GM21619 (cell line): ENCODE measurements at regions not wholly inside any gene's neighbourhood (a gene's known extent, or its start where the extent isn't known, plus 50 kb on each side); places are given as distances from the start of the nearest gene placed in this dataset.
"Not testable (repeated sequence)": the region's sequence is repeated elsewhere in the genome, so short reads cannot be mapped to it uniquely, and the experiment has no call there.

Experiments used
- ATAC-seq: cut with Tn5 transposase; IDR thresholded peaks from one replicate; pipeline ENCODE4 v1.9.1; 2021; ENCODE audit not compliant: unreplicated experiment

GRCh38 chr12:89289720-89290119 is 62.6 kb downstream of the DUSP6 start:
- no peak for ATAC-seq

GRCh38 chr12:89288959-89289358 is 63.3 kb downstream of the DUSP6 start:
- no peak for ATAC-seq

- no peak for ATAC-seq
Observed at GRCh38 chr12:89286501-89286900, 65.8 kb downstream of the DUSP6 start.

GRCh38 chr12:89281539-89281867 is 70.8 kb downstream of the DUSP6 start:
- no peak for ATAC-seq

GRCh38 chr12:89280833-89281538 is 71.3 kb downstream of the DUSP6 start:
- ATAC-seq: no peak

GRCh38 chr12:89279499-89279898 is 72.8 kb downstream of the DUSP6 start:
- ATAC-seq: no peak

GRCh38 chr12:89278862-89279261 is 73.4 kb downstream of the DUSP6 start:
- no peak for ATAC-seq

GRCh38 chr12:89278169-89278568 is 74.1 kb downstream of the DUSP6 start:
- no peak for ATAC-seq

- ATAC-seq: no peak
Observed at GRCh38 chr12:89276860-89277259, 75.4 kb downstream of the DUSP6 start.

- ATAC-seq: no peak
Observed at GRCh38 chr12:89273525-89273924, 78.8 kb downstream of the DUSP6 start.

- ATAC-seq: no peak
Observed at GRCh38 chr12:89270548-89270947, 81.8 kb downstream of the DUSP6 start.

GRCh38 chr12:89269174-89269573 is 83.1 kb downstream of the DUSP6 start:
- ATAC-seq: no peak

- ATAC-seq: no peak
Observed at GRCh38 chr12:89267404-89267803, 84.9 kb downstream of the DUSP6 start.

GRCh38 chr12:89266574-89267188 is 85.6 kb downstream of the DUSP6 start:
- not testable (repeated sequence) for ATAC-seq

GRCh38 chr12:89264837-89265236 is 87.5 kb downstream of the DUSP6 start:
- no peak for ATAC-seq

- no peak for ATAC-seq
Observed at GRCh38 chr12:89263900-89264299, 88.4 kb downstream of the DUSP6 start.

GRCh38 chr12:89262855-89263552 is 89.3 kb downstream of the DUSP6 start:
- ATAC-seq: no peak

GRCh38 chr12:89261982-89262381 is 90.3 kb downstream of the DUSP6 start:
- no peak for ATAC-seq

GRCh38 chr12:89260841-89261637 is 91.3 kb downstream of the DUSP6 start:
- no peak for ATAC-seq

GRCh38 chr12:89259821-89260220 is 92.5 kb downstream of the DUSP6 start:
- ATAC-seq: no peak

GRCh38 chr12:89258240-89258969 is 93.9 kb downstream of the DUSP6 start:
- no peak for ATAC-seq
